B cell (primary cell): ENCODE measurements at regions not wholly inside any gene's neighbourhood (a gene's known extent, or its start where the extent isn't known, plus 50 kb on each side); places are given as distances from the start of the nearest gene placed in this dataset.

Experiments used
- EZH2 ChIP-seq: IDR thresholded peaks from 2 replicates; pipeline ENCODE4 v1.6.1; 2012; ENCODE audit warnings: borderline replicate concordance, low read depth, mild to moderate bottlenecking, moderate library complexity, low read length; ENCODE audit not compliant: insufficient read depth, poor library complexity, severe bottlenecking
- TF ChIP-seq, protein P1 (sequence below): fragments of 200-600 bp; IDR thresholded peaks from one replicate; pipeline ENCODE4 v1.8.0; 2022; ENCODE audit warnings: antibody characterized with exemption, mild to moderate bottlenecking

GRCh38 chr12:130043685-130044406 is 118.4 kb upstream of the FZD10 start:
- TF ChIP-seq, protein P1, sequence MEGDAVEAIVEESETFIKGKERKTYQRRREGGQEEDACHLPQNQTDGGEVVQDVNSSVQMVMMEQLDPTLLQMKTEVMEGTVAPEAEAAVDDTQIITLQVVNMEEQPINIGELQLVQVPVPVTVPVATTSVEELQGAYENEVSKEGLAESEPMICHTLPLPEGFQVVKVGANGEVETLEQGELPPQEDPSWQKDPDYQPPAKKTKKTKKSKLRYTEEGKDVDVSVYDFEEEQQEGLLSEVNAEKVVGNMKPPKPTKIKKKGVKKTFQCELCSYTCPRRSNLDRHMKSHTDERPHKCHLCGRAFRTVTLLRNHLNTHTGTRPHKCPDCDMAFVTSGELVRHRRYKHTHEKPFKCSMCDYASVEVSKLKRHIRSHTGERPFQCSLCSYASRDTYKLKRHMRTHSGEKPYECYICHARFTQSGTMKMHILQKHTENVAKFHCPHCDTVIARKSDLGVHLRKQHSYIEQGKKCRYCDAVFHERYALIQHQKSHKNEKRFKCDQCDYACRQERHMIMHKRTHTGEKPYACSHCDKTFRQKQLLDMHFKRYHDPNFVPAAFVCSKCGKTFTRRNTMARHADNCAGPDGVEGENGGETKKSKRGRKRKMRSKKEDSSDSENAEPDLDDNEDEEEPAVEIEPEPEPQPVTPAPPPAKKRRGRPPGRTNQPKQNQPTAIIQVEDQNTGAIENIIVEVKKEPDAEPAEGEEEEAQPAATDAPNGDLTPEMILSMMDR: no peak
- no peak for TF ChIP-seq EZH2
